Adrenal gland (tissue), 5 donors: ENCODE measurements at regions not wholly inside any gene's neighbourhood (a gene's known extent, or its start where the extent isn't known, plus 50 kb on each side); places are given as distances from the start of the nearest gene placed in this dataset.

ENCODE experiments used
- POLR2A ChIP-seq, 2 donors: fragments of 450-650 bp; IDR thresholded peaks; one replicate each; pipeline ENCODE4 v1.6.1; 2017; ENCODE audit warnings: antibody characterized with exemption in 2 of 2, mild to moderate bottlenecking in 2 of 2, moderate library complexity in 1 of 2
- TF ChIP-seq, protein P1 (sequence below), 6 experiments: fragments of 450-650 bp in 4 of 6; fragments of 200-600 bp in 2 of 6; sonication (generic) in 1 of 6; IDR thresholded peaks; 1 replicate in 5 of 6; 2 replicates in 1 of 6; pipeline versions ENCODE4 v1.5.1 to v1.8.0; 2016 to 2021; ENCODE audit warnings: antibody characterized with exemption in 6 of 6, mild to moderate bottlenecking in 2 of 6, moderate library complexity in 1 of 6
- donor health status: DM: no; HTN: no; CAD: no.

DNA sequence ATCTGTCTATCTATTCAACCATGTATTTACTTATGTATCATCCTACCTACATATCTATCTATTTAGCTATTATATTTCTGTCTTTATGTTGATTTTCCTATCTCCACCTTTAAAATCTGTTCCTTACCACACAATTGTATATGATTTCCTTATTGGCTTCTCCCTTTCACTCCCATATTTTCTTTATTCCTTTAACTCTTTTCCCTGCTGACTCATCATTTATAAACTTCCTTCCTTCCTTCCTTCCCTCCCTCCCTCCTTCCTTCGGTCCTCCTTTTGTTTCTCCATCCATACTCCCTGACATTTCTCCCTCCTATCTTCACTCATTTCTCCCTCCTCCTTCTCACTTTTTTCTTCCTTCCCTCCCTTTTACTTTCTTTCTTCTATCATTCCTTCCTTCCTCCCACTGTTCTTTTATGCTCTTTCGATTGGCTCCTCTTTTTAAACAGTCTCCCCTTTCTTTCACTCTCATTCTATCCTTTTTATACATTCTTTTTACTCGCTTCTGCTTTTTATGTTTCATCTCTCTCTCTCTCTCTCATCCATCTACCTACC, 100.3 kb downstream of the RBMX2 start:
- TF ChIP-seq, protein P1, sequence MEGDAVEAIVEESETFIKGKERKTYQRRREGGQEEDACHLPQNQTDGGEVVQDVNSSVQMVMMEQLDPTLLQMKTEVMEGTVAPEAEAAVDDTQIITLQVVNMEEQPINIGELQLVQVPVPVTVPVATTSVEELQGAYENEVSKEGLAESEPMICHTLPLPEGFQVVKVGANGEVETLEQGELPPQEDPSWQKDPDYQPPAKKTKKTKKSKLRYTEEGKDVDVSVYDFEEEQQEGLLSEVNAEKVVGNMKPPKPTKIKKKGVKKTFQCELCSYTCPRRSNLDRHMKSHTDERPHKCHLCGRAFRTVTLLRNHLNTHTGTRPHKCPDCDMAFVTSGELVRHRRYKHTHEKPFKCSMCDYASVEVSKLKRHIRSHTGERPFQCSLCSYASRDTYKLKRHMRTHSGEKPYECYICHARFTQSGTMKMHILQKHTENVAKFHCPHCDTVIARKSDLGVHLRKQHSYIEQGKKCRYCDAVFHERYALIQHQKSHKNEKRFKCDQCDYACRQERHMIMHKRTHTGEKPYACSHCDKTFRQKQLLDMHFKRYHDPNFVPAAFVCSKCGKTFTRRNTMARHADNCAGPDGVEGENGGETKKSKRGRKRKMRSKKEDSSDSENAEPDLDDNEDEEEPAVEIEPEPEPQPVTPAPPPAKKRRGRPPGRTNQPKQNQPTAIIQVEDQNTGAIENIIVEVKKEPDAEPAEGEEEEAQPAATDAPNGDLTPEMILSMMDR (IDR thresholded peaks at IDR 0.05) = no peak
- no peak for TF ChIP-seq POLR2A (IDR thresholded peaks at IDR 0.05)
